ENCODE measurements at regions not wholly inside any gene's neighbourhood (a gene's known extent, or its start where the extent isn't known, plus 50 kb on each side); places are given as distances from the start of the nearest gene placed in this dataset.

DNA sequence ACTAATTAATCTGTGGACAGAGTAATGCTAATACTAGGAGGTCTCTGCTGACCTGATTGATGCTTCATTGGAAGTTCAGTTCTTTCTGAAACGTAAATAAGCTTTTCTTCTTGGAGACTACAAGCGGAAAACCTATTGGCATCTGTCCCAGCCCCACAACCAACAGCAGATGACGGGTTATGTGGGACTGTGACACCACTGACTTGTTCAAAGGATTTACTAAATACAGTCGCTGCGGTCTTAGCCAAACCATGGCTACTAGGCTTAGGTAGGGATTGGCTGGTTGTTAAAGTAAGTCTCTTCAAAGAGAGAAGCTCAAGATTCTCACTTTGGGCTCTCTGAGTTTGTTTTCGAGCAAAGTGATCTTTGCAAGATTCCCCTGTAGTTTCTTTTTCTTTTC lies 68.3 kb downstream of the HYCC1 start:
- Histone ChIP-seq H3K4me3 (ENCODE audit: low read depth in 2 of 2, low read length in 2 of 2) (no peak overlapping the region), H3K27ac (ENCODE audit: low read length) (no peak overlapping the region), H3K36me3 (ENCODE audit: control insufficient read depth, insufficient read depth, low read length) (no peaks in the 10 kb centered on the region), H3K9me3 (ENCODE audit: control insufficient read depth, insufficient read depth, low read depth, low read length) (no peaks in the 10 kb centered on the region), H3K4me1 (ENCODE audit: control insufficient read depth, insufficient read depth, low read length) (no peaks in the 10 kb centered on the region), H3K27me3 (ENCODE audit: control insufficient read depth, insufficient read depth, low read length) (no peaks in the 10 kb centered on the region)
- POLR2A ChIA-PET = no interaction called here
- DNase-seq (ENCODE audit: low read depth, low spot score) = no peak
- ATAC-seq = no peak
- no peak for TF ChIP-seq TCF7L2 (IDR thresholded peaks at IDR 0.05; ENCODE audit: low read depth, low read length)
- no peak for TF ChIP-seq POLR2AphosphoS5 (IDR thresholded peaks at IDR 0.05; ENCODE audit: low read depth, low read length)
- no peak for TF ChIP-seq SIN3A (IDR thresholded peaks at IDR 0.05; ENCODE audit: borderline replicate concordance, insufficient read depth, low read depth, low read length)
- TF ChIP-seq, protein P1, sequence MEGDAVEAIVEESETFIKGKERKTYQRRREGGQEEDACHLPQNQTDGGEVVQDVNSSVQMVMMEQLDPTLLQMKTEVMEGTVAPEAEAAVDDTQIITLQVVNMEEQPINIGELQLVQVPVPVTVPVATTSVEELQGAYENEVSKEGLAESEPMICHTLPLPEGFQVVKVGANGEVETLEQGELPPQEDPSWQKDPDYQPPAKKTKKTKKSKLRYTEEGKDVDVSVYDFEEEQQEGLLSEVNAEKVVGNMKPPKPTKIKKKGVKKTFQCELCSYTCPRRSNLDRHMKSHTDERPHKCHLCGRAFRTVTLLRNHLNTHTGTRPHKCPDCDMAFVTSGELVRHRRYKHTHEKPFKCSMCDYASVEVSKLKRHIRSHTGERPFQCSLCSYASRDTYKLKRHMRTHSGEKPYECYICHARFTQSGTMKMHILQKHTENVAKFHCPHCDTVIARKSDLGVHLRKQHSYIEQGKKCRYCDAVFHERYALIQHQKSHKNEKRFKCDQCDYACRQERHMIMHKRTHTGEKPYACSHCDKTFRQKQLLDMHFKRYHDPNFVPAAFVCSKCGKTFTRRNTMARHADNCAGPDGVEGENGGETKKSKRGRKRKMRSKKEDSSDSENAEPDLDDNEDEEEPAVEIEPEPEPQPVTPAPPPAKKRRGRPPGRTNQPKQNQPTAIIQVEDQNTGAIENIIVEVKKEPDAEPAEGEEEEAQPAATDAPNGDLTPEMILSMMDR (IDR thresholded peaks at IDR 0.05) = no peak
- TF ChIP-seq, protein P2, sequence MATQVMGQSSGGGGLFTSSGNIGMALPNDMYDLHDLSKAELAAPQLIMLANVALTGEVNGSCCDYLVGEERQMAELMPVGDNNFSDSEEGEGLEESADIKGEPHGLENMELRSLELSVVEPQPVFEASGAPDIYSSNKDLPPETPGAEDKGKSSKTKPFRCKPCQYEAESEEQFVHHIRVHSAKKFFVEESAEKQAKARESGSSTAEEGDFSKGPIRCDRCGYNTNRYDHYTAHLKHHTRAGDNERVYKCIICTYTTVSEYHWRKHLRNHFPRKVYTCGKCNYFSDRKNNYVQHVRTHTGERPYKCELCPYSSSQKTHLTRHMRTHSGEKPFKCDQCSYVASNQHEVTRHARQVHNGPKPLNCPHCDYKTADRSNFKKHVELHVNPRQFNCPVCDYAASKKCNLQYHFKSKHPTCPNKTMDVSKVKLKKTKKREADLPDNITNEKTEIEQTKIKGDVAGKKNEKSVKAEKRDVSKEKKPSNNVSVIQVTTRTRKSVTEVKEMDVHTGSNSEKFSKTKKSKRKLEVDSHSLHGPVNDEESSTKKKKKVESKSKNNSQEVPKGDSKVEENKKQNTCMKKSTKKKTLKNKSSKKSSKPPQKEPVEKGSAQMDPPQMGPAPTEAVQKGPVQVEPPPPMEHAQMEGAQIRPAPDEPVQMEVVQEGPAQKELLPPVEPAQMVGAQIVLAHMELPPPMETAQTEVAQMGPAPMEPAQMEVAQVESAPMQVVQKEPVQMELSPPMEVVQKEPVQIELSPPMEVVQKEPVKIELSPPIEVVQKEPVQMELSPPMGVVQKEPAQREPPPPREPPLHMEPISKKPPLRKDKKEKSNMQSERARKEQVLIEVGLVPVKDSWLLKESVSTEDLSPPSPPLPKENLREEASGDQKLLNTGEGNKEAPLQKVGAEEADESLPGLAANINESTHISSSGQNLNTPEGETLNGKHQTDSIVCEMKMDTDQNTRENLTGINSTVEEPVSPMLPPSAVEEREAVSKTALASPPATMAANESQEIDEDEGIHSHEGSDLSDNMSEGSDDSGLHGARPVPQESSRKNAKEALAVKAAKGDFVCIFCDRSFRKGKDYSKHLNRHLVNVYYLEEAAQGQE (IDR thresholded peaks at IDR 0.05; ENCODE audit: insufficient read depth in 1 of 2, low read depth in 2 of 2, low read length in 1 of 2) = no peak
- BruUV-seq (replicated peaks) = no TSS peak
- in situ Hi-C loops (cut with HindIII; ENCODE audit: low pct_unique_long_range_greater_than_20kb, low sequenced_read_pairs) (no loop called here), intact Hi-C loops (cut with micrococcal nuclease; ENCODE audit: unreplicated experiment) (no loop called here)
- CTCF ChIA-PET = no interaction called here

DNA sequence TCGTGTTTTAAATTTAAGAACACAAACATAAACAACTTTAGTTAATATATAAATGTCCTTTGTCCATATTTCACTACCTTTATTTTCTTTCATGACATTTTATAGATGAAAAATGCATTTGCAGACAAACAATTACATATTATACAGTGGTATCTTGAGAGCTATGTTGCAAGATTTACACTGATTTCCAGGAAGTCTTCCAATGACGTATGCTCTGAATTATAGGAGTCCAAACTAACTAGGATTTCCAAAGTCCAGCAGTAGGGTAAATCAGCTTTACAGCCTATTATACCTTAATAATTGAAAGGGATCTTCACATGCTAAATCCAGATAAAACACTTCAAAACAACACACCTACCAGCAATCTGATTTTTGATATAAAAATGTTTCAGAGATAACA lies 69.4 kb downstream of the HYCC1 start:
- no peak for TF ChIP-seq POLR2AphosphoS5 (IDR thresholded peaks at IDR 0.05; ENCODE audit: low read depth, low read length)
- TF ChIP-seq SIN3A (IDR thresholded peaks at IDR 0.05; ENCODE audit: borderline replicate concordance, insufficient read depth, low read depth, low read length) = no peak
- TF ChIP-seq, protein P2 (IDR thresholded peaks at IDR 0.05; ENCODE audit: insufficient read depth in 1 of 2, low read depth in 2 of 2, low read length in 1 of 2) = no peak
- no peak for TF ChIP-seq TCF7L2 (IDR thresholded peaks at IDR 0.05; ENCODE audit: low read depth, low read length)
- TF ChIP-seq, protein P1 (IDR thresholded peaks at IDR 0.05) = no peak
- ATAC-seq (no peak), DNase-seq (ENCODE audit: low read depth, low spot score) (no peak)
- no TSS peak for BruUV-seq (replicated peaks)
- Histone ChIP-seq H3K9me3 (ENCODE audit: control insufficient read depth, insufficient read depth, low read depth, low read length) (no peaks in the 10 kb centered on the region), H3K27me3 (ENCODE audit: control insufficient read depth, insufficient read depth, low read length) (no peaks in the 10 kb centered on the region), H3K4me3 (ENCODE audit: low read depth in 2 of 2, low read length in 2 of 2) (no peak overlapping the region), H3K27ac (ENCODE audit: low read length) (no peak overlapping the region), H3K4me1 (ENCODE audit: control insufficient read depth, insufficient read depth, low read length) (no peaks in the 10 kb centered on the region), H3K36me3 (ENCODE audit: control insufficient read depth, insufficient read depth, low read length) (no peaks in the 10 kb centered on the region)
- intact Hi-C loops (cut with micrococcal nuclease; ENCODE audit: unreplicated experiment) (no loop called here), in situ Hi-C loops (cut with HindIII; ENCODE audit: low pct_unique_long_range_greater_than_20kb, low sequenced_read_pairs) (no loop called here)
- ChIA-PET POLR2A (no interaction called here), CTCF (interaction anchor here (0.5 kb wide), 1 partner anchor 71 kb away, joined by 3 read pairs; no protein-coding TSS in a partner anchor)

All from Panc1 (cell line).